BJ (cell line): ENCODE measurements at regions not wholly inside any gene's neighbourhood (a gene's known extent, or its start where the extent isn't known, plus 50 kb on each side); places are given as distances from the start of the nearest gene placed in this dataset.

Source experiments
- CTCF ChIA-PET: fragments of 350-600 bp; formaldehyde crosslinking; extraction: SDS; loops from one replicate; lab custom pipeline; 2021; ENCODE audit warnings: antibody characterized with exemption, inconsistent platforms; lab: Yijun Ruan, JAX
- POLR2A ChIA-PET: fragments of 300-600 bp; sonication (Branson Sonifier 250); formaldehyde crosslinking; extraction: SDS; loops from one replicate; lab custom pipeline; 2021; ENCODE audit warnings: antibody characterized with exemption; lab: Charles Lee
- DNase-seq: peaks from one replicate; pipeline ENCODE4 v3.0.0-alpha.2; 2011; ENCODE audit warnings: low read depth
- H3K27me3 ChIP-seq: 2 replicates; pipeline ENCODE4 v1.6.0; 2011; ENCODE audit warnings: low read length; ENCODE audit not compliant: control insufficient read depth, insufficient read depth
- H3K36me3 ChIP-seq: 2 replicates; pipeline ENCODE4 v1.5.1; 2011; ENCODE audit warnings: low read length; ENCODE audit not compliant: control insufficient read depth, insufficient read depth
- H3K4me3 ChIP-seq: 2 replicates; pipeline ENCODE4 v1.5.1; 2011; ENCODE audit warnings: low read depth, mild to moderate bottlenecking, control low read depth, low read length
- TF ChIP-seq, protein P1 (sequence below): IDR thresholded peaks from 2 replicates; pipeline ENCODE4 v1.5.1; 2011; ENCODE audit warnings: low read depth, mild to moderate bottlenecking, control low read depth, inconsistent platforms, low read length, moderate library complexity; ENCODE audit not compliant: insufficient read depth

DNA sequence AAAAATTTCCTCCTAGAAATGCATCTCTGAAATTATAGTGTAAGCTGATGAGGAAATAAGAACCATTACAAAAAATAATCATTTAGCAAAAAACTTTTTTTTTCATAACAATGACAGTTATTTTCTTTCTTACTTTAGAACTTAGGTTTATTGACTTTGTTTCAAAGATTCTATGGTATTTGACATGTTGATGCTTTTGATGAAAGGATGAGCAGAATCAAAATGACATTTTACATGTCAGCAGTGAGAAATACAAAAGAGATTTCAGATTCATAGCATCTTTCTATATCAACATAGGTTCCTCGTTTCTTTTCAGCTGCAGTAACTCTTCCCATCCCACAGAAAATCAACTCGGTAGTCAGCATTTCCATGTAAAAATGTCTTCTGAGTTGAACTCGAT, 1226.6 kb upstream of the C9orf72 start:
- H3K4me3 ChIP-seq = no peak overlapping the region
- H3K27me3 ChIP-seq = no peaks in the 10 kb centered on the region
- POLR2A ChIA-PET = no interaction called here
- no peak for DNase-seq
- no peaks in the 10 kb centered on the region for H3K36me3 ChIP-seq
- TF ChIP-seq, protein P1, sequence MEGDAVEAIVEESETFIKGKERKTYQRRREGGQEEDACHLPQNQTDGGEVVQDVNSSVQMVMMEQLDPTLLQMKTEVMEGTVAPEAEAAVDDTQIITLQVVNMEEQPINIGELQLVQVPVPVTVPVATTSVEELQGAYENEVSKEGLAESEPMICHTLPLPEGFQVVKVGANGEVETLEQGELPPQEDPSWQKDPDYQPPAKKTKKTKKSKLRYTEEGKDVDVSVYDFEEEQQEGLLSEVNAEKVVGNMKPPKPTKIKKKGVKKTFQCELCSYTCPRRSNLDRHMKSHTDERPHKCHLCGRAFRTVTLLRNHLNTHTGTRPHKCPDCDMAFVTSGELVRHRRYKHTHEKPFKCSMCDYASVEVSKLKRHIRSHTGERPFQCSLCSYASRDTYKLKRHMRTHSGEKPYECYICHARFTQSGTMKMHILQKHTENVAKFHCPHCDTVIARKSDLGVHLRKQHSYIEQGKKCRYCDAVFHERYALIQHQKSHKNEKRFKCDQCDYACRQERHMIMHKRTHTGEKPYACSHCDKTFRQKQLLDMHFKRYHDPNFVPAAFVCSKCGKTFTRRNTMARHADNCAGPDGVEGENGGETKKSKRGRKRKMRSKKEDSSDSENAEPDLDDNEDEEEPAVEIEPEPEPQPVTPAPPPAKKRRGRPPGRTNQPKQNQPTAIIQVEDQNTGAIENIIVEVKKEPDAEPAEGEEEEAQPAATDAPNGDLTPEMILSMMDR = no peak
- CTCF ChIA-PET = no interaction called here

DNA sequence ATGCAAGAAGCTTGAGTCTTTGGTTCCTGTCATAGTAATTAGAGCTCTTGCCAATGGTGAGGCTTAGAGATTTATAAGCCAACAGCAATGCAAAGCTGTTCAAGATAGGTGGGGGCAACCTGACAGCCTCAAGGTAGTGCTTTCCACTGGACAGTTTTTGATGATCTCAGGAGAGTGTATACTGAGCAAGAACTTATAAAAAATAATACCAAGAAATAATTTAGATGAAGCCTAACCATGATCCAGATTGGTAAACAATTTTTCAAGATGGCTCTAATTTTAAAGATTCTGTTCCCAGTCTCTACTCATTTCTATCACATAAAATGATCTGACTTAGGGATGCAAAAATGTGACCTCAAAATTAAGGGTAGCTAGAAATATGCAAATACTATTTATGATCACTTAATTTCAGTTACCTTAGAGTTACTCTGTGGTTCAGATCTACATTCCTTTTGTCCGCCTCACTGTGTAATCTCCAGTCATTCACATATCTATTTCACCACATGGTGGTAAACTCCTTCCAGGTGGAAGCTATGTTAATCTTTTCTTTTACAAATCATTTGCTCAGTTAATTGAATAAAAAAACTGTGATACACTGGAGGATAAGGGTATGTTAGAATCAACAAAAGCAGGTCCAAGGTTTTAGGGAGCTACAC, 1228.0 kb upstream of the C9orf72 start:
- no peak for DNase-seq
- CTCF ChIA-PET = interaction anchor here (0.7 kb wide), 1 partner anchor 21 kb away, joined by 3 read pairs; no protein-coding TSS in a partner anchor

DNA sequence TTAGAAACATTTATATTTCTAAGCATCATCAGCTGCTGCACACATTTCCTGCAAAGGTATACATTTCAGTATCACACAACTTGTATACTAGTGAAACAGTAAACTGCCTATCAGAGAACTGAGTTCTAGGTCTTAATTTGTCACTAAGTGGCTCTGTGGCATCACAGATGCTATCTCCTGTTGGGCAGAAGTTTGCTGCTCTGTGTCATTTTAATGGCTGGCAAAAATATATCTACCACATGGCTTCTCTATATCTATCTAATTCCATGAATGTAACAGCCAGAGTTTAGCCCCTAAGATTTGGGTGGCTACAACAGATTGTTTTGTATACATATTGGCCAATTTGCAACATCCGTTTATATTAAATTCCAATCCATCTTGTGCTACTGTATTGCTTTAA, 1231.9 kb upstream of the C9orf72 start:
- POLR2A ChIA-PET = no interaction called here
- no peaks in the 10 kb centered on the region for H3K27me3 ChIP-seq
- H3K4me3 ChIP-seq = no peak overlapping the region
- TF ChIP-seq, protein P1 = no peak
- CTCF ChIA-PET = no interaction called here
- H3K36me3 ChIP-seq = no peaks in the 10 kb centered on the region
- no peak for DNase-seq

More for the DNA sequence above, 1228.0 kb upstream of the C9orf72 start:
- Histone ChIP-seq H3K4me3 (no peak overlapping the region), H3K36me3 (no peaks in the 10 kb centered on the region), H3K27me3 (no peaks in the 10 kb centered on the region)
- TF ChIP-seq, protein P1 = no peak
- POLR2A ChIA-PET = no interaction called here

DNA sequence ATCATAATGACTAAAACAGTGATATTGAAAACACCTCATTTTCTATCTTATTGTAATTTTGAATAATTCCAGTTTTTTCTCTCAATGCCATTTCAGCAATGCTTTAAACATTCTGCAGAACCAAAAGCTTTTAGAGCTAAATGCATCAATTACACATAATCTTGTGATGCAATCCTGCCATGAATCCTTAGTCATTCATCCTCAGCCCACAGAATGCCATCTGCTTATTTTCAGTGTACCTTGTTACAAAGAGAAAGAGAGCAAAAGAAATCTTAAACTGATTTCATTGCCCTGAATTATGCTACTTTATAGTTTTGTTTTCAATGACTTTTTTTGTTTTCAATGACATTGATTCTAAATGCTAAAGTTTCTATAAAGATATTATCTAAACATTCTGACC, 1234.8 kb upstream of the C9orf72 start:
- no peaks in the 10 kb centered on the region for H3K36me3 ChIP-seq
- TF ChIP-seq, protein P1 = no peak
- H3K4me3 ChIP-seq = no peak overlapping the region
- DNase-seq = no peak
- ChIA-PET CTCF (no interaction called here), POLR2A (no interaction called here)
- no peaks in the 10 kb centered on the region for H3K27me3 ChIP-seq

DNA sequence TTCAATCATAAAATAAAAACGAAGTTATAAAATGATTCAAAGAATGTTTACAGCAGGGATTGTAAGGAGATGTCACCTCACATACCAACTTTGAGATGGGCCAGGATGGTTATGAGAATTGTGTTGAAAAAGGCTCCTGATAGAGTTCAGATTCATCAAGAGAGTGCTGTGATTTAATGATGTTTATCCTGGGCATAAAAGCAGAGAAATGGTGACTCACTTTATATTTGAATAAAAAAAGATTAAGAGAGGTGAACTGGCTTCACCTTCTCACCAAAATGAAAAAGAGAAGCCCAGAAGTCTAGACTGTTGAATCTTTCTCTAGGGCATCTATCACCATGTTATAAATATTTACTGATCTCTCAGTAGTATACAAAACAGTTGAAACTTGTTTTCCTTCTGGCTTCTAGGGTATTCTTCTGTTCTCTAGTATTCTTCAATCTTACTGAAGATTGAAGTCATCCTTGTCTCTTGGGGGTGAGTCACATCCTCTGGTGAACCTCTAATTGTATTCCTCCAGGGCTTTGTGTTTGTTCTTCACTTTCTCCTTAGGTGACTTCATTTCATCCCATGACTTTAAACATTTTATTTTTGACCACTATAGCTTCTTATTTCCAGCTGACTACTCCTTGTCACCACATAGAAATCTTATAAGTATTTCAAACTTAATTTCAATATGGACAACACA, 1237.3 kb upstream of the C9orf72 start:
- CTCF ChIA-PET = no interaction called here
- no peaks in the 10 kb centered on the region for H3K27me3 ChIP-seq
- H3K4me3 ChIP-seq = no peak overlapping the region
- POLR2A ChIA-PET = no interaction called here
- H3K36me3 ChIP-seq = no peaks in the 10 kb centered on the region
- TF ChIP-seq, protein P1 = no peak
- no peak for DNase-seq
